DOHH2 (cell line): ENCODE measurements at regions not wholly inside any gene's neighbourhood (a gene's known extent, or its start where the extent isn't known, plus 50 kb on each side); places are given as distances from the start of the nearest gene placed in this dataset.

Experiments used
- H3F3A ChIP-seq: fragments of 200-600 bp; sonication (generic), shearing (Covaris generic); 2 replicates; pipeline ENCODE4 v1.6.0; 2016; ENCODE audit warnings: antibody characterized with exemption, mild to moderate bottlenecking; ENCODE audit not compliant: control insufficient read depth, insufficient read depth
- H3K27ac ChIP-seq: fragments of 200-600 bp; sonication (generic); 2 replicates; pipeline ENCODE4 v1.5.1; 2014; ENCODE audit warnings: low read depth, mild to moderate bottlenecking, low read length, moderate library complexity
- H3K27me3 ChIP-seq: fragments of 200-600 bp; sonication (generic); 2 replicates; pipeline ENCODE4 v1.6.1; 2014; ENCODE audit warnings: mild to moderate bottlenecking, low read length, mixed read lengths; ENCODE audit not compliant: control insufficient read depth
- H3K36me3 ChIP-seq: fragments of 200-600 bp; sonication (generic); 2 replicates; pipeline ENCODE4 v1.6.1; 2014; ENCODE audit warnings: mild to moderate bottlenecking, low read length, moderate library complexity, mixed read lengths; ENCODE audit not compliant: control insufficient read depth
- H3K4me1 ChIP-seq: fragments of 200-600 bp; sonication (generic); 2 replicates; pipeline ENCODE4 v1.6.1; 2014; ENCODE audit warnings: mild to moderate bottlenecking, low read length, mixed read lengths; ENCODE audit not compliant: control insufficient read depth
- H3K4me2 ChIP-seq: fragments of 200-600 bp; sonication (generic); 2 replicates; pipeline ENCODE4 v1.6.0; 2014; ENCODE audit warnings: mild to moderate bottlenecking, low read length, moderate library complexity
- H3K4me3 ChIP-seq: fragments of 200-600 bp; sonication (generic); 2 replicates; pipeline ENCODE4 v1.5.1; 2014; ENCODE audit warnings: mild to moderate bottlenecking, low read length, mixed read lengths
- H3K79me2 ChIP-seq: fragments of 200-600 bp; sonication (generic); 2 replicates; pipeline ENCODE4 v1.6.1; 2014; ENCODE audit warnings: mild to moderate bottlenecking, low read length, mixed read lengths; ENCODE audit not compliant: control insufficient read depth
- H3K9me2 ChIP-seq: fragments of 200-600 bp; sonication (generic); replicated peaks from 2 replicates; pipeline ENCODE4 v1.6.1; 2014; ENCODE audit warnings: mild to moderate bottlenecking, low read length, mixed read lengths; ENCODE audit not compliant: control insufficient read depth
- H3K9me3 ChIP-seq: fragments of 200-600 bp; sonication (generic); 2 replicates; pipeline ENCODE4 v1.6.1; 2014; ENCODE audit warnings: antibody characterized with exemption, low read length, mixed read lengths; ENCODE audit not compliant: control insufficient read depth, insufficient read depth
- H4K20me1 ChIP-seq: fragments of 200-600 bp; sonication (generic); 2 replicates; pipeline ENCODE4 v1.6.0; 2014; ENCODE audit warnings: low read depth, mild to moderate bottlenecking, antibody characterized with exemption, low read length, moderate library complexity; ENCODE audit not compliant: control insufficient read depth, insufficient read depth
- CTCF ChIP-seq: fragments of 200-600 bp; sonication (generic); IDR thresholded peaks from one replicate; pipeline ENCODE4 v1.5.1; 2014; ENCODE audit warnings: antibody characterized with exemption, mild to moderate bottlenecking, low read depth, low read length; ENCODE audit not compliant: poor library complexity, severe bottlenecking
- EZH2phosphoT487 ChIP-seq: fragments of 200-600 bp; sonication (generic); IDR thresholded peaks from 2 replicates; pipeline ENCODE4 v1.6.1; 2017; ENCODE audit warnings: borderline replicate concordance, mild to moderate bottlenecking, antibody characterized with exemption, low read length, moderate library complexity, mixed read lengths

DNA sequence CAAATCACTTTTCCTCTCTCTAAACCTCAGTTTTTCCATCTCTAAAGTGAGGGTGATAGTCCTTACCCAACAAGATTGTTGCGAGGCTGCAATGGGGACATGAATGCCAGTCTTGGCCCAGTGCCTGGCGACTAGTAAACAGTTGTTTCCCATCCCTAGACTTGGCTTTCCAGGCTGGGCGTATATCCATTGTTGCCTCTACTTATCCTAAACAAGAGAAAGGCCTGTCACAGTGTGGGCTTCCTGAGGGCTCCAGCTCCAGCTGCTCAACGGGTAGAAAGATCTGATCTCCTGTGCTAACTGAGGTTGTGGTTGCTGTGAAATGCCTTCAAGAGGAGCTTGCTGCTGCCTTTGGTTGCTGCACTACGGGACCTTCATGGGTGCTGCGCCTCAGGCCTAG is 142.0 kb downstream of the NSG2 start:
- Histone ChIP-seq H3K27ac (no peak overlapping the region), H3K27me3 (no peaks in the 10 kb centered on the region), H3K36me3 (no peaks in the 10 kb centered on the region), H3K9me2 (no peaks in the 10 kb centered on the region), H3K9me3 (no peaks in the 10 kb centered on the region), H3K4me3 (no peak overlapping the region), H3F3A (no peaks in the 10 kb centered on the region), H3K79me2 (no peaks in the 10 kb centered on the region), H4K20me1 (no peaks in the 10 kb centered on the region), H3K4me1 (no peaks in the 10 kb centered on the region), H3K4me2 (no peak overlapping the region)
- TF ChIP-seq CTCF, result no peak
- TF ChIP-seq EZH2phosphoT487, result no peak

DNA sequence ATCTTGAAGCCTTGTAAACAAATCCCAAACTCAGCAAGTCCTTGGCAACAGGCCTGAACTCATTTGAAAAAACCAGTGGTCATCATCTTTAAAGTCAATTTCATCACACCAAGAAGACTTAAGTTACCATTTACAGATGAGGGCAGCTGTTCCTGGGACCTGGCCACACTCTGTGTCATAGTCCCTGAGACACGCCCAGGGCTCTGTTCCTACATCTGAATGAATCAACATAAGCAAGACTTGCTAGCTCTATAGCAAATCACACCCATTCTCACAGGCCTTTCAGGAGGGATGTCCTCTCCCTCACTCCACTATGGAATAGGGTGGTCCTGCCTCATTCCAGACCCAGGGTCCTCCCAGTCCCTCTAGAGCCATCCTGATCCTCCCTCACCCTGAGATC is 142.8 kb downstream of the NSG2 start:
- no peaks in the 10 kb centered on the region for H3F3A ChIP-seq
- H3K79me2 ChIP-seq, result no peaks in the 10 kb centered on the region
- H4K20me1 ChIP-seq, result no peaks in the 10 kb centered on the region
- H3K9me3 ChIP-seq, result no peaks in the 10 kb centered on the region
- H3K4me1 ChIP-seq, result no peaks in the 10 kb centered on the region
- H3K4me2 ChIP-seq, result no peak overlapping the region
- H3K4me3 ChIP-seq, result no peak overlapping the region
- no peaks in the 10 kb centered on the region for H3K27me3 ChIP-seq
- no peak overlapping the region for H3K27ac ChIP-seq
- no peak for TF ChIP-seq CTCF
- TF ChIP-seq EZH2phosphoT487, result no peak
- H3K9me2 ChIP-seq, result no peaks in the 10 kb centered on the region
- no peaks in the 10 kb centered on the region for H3K36me3 ChIP-seq

DNA sequence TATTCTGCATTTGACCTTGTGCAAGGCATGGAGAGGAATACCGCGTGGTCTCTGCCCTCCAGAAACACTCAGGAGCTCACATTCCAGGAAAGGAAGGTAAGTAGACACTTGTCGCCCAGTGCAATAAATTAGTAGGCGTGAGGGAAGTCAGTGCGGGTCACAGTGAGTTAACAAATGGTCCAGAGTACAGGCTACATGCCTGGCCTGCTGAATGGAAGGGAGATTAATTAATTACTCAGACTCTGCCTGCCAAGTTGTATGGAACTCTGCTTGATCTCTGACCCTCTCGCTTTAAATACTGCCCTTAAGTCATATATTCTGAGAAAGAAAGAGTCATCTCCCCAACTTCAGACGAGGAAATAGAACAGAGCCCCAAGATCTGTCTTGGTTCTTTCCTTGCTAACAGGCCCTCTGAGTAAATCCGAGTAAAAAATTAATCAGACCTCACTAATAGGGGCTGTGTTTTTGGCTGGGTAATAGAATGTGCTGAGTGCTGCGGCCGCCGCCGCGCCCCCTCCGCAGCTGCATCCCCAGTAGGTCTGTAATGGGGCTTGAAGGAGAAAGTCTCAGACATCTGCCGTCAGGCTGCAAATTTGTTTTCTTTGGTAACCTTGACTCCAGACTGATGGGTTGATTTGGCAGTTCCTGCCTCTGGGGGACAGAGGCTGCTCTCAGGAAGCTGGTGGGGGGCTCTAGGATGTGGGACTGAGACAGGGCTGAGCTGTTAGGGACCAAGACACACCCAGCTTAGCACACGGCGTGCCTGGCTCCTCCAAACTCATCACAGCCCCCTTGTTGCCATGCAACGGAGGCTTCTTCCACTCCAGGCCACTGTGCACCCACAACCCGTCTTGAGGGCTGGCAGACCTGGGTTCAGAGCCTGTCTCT is 144.4 kb downstream of the NSG2 start:
- H3K4me1 ChIP-seq, result no peaks in the 10 kb centered on the region
- TF ChIP-seq EZH2phosphoT487 (no peak), CTCF (no peak)

More for the DNA sequence above, 144.4 kb downstream of the NSG2 start:
- no peaks in the 10 kb centered on the region for H3K9me2 ChIP-seq
- H3K36me3 ChIP-seq, result no peaks in the 10 kb centered on the region
- no peaks in the 10 kb centered on the region for H3F3A ChIP-seq
- H3K27ac ChIP-seq, result no peak overlapping the region
- H3K27me3 ChIP-seq, result no peaks in the 10 kb centered on the region
- H3K9me3 ChIP-seq, result no peaks in the 10 kb centered on the region
- no peaks in the 10 kb centered on the region for H3K79me2 ChIP-seq
- H4K20me1 ChIP-seq, result no peaks in the 10 kb centered on the region
- H3K4me3 ChIP-seq, result no peak overlapping the region
- no peak overlapping the region for H3K4me2 ChIP-seq
